OCI-M2 (cell line): ENCODE measurements at regions not wholly inside any gene's neighbourhood (a gene's known extent, or its start where the extent isn't known, plus 50 kb on each side); places are given as distances from the start of the nearest gene placed in this dataset.
"Not testable (repeated sequence)": the region's sequence is repeated elsewhere in the genome, so short reads cannot be mapped to it uniquely, and the experiment has no call there.

Experiments
- DNase-seq: peaks from one replicate; lab custom pipeline; 2025; ENCODE audit not compliant: unreplicated experiment; lab: John Stamatoyannopoulos, UW

DNA sequence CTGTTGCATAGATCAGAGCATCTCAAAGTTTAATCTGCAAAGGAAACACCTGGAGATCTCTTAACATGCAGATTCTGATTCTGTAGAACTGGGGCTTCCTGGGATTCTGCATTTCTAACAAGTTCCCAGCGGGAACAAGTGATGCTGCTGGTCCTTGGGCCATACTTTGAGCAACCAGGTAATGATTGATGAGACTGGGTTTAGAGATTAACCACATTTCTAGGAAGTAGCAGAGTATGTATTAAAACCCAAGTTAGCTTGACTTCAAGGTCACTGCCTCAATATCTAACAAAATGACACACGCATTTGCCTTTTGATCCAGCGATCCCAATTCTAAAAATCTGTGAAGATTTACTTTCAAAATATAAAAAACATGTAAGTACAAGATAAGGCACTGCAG lies 83.0 kb upstream of the DTNBP1 start:
- DNase-seq = no peak

DNA sequence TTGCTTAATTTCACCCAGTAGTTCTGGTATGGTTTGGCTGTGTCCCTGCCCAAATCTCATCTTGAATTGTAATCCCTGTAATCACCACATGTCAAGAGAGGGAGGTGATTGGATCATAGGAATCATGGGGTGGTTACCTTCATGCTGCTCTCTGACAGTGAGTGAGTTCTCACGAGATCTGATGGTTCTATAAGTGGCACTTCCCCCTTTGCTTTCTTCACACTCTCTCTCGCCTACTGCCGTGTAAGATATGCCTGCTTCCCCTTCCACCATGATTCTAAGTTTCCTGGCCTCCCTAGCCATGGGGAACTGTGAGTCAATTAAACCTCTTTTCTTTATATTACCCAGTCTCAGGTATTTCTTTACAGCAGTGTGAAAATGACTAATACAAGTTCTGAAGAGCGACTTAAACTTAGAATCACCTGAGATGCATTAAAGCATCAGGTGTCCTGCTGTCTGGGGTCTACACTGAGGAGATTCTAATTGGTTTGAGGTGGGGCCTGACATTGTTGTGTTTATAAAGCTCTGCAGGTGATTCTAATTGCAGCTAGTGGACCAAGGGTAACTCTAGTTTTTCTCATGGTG lies 82.1 kb upstream of the DTNBP1 start:
- DNase-seq = no peak

DNA sequence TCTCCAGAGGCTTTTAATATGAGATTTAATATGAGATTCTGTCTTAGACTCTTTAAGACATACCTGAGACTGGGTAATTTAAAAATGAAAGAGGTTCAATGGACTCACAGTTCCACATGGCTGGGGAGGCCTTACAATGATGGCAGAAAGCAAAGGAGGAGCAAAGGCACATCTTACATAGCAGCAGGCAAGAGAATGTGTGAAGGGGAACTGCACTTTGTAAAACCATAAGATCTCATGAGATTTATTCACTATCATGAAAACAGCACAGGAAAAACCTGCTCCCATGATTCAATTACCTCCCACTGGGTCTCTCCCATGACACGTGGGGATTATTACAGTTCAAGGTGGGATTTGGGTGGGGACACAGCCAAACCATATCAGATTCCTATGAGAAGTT lies 79.2 kb upstream of the DTNBP1 start:
- DNase-seq = not testable (repeated sequence)

DNA sequence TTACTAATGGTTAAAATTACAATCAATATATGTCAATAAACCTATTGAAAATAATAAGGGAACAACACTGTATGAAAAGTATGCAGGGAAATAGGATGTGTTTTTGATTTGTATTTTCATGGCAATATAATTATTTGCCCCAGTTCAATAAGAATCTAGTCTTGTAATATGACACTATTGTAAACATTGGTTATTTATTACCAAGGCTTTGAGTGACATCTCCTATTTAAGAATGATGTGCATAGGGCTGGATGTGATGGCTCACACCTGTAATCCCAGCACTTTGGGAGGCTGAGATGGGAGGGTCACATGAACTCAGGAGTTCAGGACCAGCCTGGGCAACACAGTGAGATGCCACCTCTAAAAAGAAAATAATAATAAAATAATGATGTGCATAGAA lies 78.6 kb upstream of the DTNBP1 start:
- no peak for DNase-seq

DNA sequence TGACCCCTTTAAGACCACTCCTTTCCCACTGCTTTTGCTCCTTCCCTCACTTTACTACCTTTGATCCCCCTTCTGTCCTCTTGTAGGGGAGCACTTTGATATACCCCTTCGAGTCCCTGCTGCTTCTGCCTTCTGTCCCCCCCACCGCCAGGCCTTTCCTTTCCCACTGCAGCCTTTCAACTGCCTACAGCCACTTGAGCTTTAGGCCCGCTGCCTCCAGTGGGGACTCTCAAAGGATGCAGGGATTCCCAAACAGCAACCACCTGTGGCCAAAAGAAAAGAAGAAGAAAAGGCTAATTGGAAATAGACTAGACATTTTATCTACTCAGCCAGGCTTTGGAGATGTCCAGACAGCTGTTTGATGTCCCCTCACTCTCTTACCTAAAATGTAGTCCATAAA lies 77.0 kb upstream of the DTNBP1 start:
- DNase-seq = no peak

DNA sequence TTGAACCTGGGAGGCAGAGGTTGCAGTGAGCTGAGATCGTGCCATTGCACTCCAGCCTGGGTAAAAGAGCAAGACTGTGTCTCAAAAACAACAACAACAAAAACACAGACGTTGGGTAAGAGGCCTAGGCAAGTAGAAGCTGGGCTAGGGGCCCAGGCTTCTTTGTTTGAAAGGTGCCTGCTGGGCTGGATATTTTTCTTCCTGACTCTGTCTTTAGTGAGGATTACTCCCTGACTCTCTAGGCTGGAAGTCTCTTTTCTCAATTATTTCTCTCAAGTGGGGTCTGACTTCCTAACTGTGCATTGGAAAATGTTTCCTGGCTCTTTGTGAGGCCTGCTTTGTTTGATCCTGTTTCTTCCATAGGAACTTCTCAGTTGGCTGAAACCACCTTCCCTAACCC lies 76.5 kb upstream of the DTNBP1 start:
- DNase-seq = no peak

DNA sequence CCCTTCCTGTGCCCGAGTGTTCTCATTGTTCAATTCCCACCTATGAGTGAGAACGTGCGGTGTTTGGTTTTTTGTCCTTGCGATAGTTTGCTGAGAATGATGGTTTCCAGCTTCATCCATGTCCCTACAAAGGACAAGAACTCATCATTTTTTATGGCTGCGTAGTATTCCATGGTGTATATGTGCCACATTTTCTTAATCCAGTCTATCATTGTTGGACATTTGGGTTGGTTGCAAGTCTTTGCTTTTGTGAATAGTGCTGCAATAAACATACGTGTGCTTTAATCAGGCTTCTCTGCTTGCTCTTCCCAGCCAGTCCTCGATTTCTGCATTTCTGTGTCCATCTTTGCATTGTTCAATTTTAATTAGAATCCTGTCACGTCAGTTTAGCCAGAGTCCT lies 75.4 kb upstream of the DTNBP1 start:
- not testable (repeated sequence) for DNase-seq

DNA sequence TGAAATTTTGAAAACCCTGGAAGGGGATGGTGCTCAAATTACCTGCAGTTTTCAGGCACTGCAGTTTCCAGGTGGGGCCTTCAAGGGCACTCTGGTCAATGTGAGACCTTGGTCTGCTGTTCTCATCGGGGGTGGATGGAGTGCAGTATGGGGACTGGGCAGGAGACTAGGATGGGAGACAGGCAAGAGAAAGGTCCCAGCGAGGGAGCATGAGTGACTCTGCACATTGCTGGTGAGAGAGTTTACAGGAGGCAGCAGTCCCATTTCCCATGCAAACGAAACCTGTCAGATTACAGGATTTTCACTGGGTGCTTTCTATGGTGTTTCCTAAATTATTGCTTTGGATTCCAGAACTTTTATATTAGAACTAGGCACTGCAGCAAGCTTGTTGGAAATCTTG lies 73.5 kb upstream of the DTNBP1 start:
- no peak for DNase-seq

DNA sequence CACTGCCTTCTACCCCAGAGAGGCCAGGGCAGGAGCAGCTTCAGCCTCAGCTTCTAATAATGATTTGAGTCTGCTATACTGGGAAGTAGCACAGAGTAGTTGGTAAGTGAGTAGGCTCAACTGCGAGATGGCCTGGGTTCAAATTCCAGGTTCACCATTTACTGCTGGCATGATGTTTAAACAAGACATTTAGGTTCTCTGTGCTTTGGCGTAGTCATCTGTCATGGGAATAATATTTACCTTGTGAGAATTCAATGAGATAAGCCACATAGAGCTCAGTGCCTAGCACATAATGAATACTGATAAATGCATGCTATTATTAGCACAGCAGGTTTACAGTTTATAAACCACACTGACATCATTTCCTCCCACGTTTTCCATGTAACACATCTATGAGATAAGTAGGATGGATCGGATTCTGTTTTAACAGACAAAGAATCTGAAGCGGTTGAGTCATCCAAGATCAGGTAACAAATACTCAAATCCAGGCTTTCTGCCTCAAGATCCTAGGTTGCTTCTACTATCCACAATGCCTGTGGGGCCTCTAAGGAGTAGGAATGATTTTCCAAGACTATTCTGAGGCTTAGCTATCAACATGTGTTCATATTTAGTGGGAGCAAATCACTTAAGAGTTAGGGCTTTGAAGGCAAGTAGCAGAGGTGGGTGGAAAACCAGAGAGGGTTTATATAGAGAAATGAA lies 72.9 kb upstream of the DTNBP1 start:
- DNase-seq = no peak

DNA sequence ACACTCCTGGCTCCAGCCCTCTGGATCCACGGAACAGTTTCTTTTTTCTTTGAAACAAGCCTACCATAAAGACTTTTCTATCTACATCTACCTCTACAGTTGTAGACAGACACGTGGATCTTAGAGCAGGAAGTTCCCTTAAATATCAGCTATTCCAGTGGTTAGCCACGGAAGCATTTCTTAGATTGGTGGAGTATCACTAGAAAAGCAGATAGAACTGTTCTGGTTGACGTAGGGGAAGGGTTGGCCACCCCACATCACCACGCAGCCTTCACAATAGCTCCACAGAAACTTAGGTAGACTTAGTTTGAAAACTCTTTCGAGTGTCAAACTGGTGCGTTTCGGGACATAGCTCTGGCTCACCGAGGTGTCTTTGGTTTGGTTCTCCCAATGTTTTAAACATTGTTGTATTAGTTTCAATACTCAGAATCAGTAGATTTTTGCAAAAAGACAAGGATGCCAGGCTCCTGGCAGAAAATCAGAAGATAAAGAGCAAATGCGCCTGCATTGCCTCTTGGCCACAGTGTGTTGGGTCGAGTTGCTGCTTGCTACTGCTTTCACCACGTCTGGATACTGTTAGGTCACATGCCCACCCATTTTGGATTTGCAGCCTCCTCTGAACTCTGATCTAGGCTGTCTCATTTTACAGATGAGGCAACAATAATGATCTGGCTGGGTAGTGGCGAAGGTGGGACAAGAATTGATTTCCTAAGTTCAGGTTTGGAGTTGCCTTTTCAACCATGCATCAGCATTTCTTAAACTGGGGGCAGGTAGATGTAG lies 71.5 kb upstream of the DTNBP1 start:
- DNase-seq = no peak

DNA sequence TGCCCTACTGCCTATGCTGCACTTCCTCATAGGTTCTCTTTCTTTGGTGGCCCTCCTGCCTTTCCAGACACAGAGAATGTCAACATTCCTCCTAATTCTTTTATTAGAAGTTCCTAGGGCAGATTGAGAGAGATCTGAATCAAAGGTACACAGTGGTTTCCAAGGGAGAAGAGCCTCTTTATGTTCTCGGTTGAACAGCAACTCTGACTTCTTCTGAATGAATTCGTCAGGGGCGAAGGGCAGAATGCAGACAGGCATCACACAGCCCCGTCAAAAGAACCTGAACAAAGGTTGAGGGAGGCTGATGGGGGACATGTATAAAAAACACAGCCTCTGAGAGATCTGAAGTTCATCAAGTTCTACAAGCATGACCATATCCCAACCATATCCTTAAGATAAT lies 68.1 kb upstream of the DTNBP1 start:
- DNase-seq = no peak

DNA sequence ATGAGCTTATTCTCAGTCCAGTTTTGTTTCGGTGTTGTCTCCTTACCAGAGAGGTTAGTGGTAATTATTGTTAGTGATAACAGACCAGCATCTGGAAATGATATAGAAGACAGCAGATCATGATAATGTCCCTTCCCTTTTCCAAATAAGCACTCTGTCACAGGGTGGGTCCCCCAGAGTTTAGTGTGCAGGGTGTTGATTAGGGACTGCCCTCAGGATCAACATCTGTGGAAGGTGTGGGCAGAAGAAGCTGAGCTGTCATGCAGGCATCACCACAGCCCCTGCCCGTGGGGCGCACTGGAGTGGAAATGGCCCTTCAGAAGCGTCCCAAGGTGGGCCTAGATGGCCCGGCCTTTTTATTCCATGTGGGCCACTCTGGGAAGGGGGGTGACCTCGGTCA lies 67.6 kb upstream of the DTNBP1 start:
- DNase-seq = no peak

DNA sequence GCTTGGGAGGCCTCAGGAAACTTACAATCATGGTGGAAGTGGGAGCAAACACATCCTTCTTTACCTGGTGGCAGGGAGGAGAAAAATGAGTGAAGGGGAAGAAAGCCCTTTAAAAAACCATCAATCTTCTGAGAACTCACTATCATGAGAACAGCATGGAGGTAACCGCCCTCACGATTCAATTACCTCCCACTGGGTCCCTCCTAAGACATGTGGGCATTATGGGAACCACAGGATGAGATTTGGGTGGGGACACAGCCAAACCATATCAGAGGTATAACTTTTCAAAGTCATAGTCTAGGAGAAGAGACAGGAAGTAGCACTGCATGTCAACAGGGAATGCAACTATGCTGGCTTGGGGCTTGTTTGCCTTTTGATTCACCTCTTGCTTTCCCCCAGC lies 59.9 kb upstream of the DTNBP1 start:
- no peak for DNase-seq

DNA sequence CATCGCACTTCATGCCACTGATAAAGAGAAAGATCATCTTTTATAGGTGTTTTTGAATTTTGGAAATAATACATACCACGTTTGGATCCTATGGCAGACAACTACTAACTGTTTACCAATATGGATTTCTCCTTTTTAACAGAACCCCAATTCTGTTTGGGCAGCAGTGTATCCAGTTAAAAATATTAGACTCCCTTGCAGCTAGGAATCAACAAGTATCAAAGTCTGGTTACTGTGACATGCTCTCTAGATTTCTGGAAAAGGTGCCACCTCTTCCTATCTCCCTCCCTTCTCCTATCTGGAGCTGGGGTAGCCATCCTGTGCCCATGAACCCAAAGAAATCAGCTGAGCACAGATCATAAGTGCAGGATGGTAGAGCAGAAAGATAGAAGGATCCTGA lies 54.1 kb upstream of the DTNBP1 start:
- DNase-seq = no peak

DNA sequence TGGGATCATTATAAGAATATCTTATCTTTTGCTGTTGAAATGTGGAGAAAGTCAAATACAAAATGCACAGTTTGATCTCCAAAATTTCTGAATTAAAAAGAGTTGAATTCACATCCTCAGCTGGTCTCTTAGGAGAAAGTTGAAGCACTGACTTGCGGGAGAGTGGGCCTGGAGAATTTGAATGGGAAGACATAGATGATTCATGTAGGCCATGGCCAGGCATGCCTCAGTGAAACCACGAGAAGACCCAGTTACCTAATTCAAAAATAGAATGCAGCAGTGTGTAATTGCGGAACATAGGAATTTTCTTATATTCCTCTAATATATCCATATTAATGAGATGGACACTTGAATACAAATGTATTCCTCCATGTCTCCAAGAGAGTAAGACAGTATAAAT lies 53.0 kb upstream of the DTNBP1 start:
- DNase-seq = no peak

DNA sequence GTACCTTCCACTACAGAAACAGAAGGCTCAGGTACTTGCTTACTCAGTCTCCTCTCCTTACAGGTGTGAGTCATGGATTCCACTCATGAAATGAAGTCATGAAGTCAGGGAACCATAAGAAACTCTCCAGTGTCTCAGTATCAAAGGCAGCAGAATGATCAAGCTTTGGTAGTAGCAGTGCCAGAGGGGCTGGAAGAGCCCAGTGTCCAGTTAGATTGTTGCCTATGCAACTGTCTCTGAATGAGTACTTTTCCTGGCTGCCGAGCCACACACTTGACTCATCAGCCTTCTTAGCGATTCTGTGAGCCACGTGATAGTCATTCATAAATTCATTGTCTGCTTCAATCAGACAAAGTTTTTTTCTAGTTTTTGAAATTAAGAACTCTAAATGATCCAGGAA lies 52.2 kb upstream of the DTNBP1 start:
- no peak for DNase-seq

DNA sequence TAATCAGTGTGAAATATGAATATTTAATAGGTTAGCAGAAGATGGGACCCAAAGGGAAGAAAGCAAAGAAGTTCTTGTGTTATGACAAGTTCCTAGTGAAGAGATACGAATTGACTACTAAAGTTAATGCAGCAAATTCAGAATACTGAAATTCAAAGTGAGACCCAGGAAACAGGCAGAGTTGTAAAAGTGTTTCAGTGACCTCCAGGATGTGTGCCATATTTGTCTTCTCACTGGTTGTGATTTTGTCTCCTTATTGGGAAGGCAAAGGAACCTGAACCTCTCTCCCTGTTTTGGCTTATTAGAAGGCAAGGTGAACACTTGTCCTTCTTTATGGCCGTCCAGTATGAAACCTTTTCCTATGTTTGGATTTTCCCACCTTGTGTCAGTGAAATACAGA lies 51.8 kb upstream of the DTNBP1 start:
- no peak for DNase-seq

DNA sequence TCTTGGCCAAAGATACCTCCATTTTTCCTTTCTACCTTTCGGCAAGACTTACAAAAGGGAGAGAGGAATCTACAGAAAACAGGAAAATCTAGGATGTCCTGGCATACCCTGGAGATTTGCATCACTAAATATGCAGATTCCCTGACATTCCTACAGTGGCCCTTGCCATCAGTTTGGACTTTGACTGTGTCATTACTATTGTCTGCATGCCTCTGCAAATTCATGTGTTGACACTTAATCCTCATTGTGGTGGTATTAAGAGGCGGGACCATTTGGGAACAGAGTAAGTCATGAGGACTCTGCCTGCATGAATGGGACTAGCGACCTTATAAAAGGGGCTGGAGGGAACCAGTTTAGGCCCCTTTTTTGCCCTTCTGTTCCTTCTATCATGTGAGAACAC lies 50.5 kb upstream of the DTNBP1 start:
- DNase-seq = no peak

DNA sequence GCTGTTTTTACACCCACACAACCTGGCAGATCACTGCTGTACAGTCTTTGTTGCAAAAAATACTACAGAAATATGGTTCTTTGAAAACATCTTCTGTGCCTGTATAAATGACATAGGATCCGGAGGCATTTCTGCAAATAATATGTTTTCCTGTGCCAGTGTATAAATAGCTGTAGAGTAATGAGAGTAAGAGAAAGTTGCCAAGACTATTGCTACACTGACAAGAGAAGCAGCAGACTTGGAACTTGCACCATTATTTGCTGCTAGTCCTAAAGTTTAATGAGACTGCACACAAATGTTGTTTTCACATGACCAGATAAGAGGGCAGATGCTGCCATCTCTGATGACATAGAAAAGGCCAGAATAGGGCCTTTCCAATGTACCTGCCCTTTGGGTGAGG lies 50.0 kb upstream of the DTNBP1 start:
- no peak for DNase-seq
